HG02870 (cell line): ENCODE measurements at regions not wholly inside any gene's neighbourhood (a gene's known extent, or its start where the extent isn't known, plus 50 kb on each side); places are given as distances from the start of the nearest gene placed in this dataset.

ENCODE experiments used
- ATAC-seq: cut with Tn5 transposase; IDR thresholded peaks from one replicate; pipeline ENCODE4 v1.9.1; 2021; ENCODE audit warnings: mild to moderate bottlenecking, moderate library complexity; ENCODE audit not compliant: unreplicated experiment

DNA sequence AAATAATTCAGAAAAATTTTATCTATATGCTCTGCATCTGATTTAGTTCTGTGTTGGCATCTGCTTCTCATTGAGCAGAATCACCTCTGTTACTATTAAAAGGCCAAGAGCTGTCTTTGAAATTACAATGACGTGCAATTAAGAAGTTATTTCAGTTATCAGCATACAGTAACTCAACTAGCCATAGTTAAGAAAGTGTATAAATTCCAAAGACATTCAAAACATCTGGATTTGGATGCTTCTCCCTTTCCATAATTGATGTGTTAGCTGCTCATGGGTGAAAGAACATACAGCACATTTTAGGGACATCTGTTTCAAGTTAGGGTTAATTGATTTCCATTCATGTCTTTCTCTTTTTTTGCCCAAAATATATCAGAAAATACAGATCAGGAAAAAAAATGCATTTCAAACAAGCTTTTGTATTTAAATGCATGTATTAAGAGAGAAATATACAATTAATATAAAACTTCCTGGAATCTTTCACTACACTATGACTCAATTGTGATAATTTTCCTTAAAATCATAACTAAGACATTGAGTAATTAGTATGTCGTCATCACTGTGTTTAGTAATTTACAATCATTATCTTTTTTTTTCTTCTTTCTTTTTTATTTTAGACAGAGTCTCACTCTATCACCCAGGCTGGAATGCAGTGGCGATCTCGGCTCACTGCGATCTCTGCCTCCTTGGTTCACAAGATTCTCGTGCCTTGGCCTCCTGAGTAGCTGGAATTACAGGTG, 82.7 kb upstream of the MBNL1 start:
- no peak for ATAC-seq

- no peak for ATAC-seq
These were observed 78.0 kb upstream of the MBNL1 start for GRCh38 chr3:152190636-152191183.

DNA sequence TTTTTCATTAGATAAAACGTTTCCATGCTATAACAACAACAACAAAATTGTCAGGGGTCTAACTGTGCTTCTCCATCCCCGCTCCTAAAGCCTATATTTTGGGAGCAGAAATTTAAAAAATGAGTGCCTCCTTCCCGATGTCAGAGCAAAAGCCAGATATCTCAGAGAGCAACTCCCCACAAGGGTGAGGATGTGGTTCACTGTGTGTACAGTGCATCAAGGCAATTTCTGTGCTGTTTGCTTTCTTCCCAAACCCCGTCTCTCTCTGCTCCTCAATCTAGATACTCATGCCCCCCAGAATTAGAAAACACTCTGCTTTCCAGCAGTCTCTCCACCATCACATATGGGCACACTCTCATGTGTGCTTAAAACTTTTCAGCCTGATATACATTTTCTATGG, 76.7 kb upstream of the MBNL1 start:
- no peak for ATAC-seq

GRCh38 chr3:152192936-152193672, 75.6 kb upstream of the MBNL1 start:
- no peak for ATAC-seq

GRCh38 chr3:152193673-152194267, 75.0 kb upstream of the MBNL1 start:
- ATAC-seq, result peak; percentile 58

DNA sequence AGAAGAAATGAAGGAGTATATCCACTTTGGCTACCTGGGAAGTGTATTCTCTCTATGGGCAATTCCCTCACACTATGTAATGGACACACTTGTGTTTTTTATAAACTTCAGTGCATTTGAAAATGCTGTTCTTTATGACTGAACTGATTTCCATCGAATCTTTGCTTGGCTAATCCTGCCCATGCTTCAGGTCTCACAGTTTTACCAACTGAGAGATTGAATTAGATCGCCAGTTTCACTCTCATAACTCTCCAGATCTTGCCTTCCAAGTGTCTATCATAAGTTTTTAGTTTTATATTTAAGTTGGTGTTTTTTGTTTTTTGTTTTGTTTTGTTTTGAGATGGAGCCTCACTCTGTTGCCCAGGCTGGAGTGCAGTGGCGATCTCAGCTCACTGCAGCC, 73.5 kb upstream of the MBNL1 start:
- ATAC-seq, result no peak

DNA sequence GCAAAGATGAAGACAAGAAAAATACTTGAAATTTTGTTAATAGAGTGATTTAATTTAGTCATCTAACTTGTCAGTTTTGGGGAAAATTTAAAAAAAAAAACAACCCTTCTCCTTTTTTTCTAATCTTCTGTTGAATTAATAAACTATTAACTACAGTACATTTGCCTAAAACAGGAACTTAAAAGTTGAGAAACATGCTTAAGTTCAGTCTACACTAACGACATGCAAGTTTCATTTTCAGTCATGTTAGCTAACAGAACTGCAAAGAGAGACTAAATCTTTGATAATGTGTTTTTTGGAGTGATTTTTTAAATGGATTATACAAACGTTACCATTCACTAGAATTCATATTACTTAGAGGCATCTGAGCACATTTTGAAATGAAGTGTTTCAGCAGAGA, 71.9 kb upstream of the MBNL1 start:
- peak; percentile 39 for ATAC-seq

- no peak for ATAC-seq
These were observed 71.3 kb upstream of the MBNL1 start for GRCh38 chr3:152197451-152197850.

- ATAC-seq, result peak; percentile 29
These were observed 70.8 kb upstream of the MBNL1 start for GRCh38 chr3:152197937-152198336.

DNA sequence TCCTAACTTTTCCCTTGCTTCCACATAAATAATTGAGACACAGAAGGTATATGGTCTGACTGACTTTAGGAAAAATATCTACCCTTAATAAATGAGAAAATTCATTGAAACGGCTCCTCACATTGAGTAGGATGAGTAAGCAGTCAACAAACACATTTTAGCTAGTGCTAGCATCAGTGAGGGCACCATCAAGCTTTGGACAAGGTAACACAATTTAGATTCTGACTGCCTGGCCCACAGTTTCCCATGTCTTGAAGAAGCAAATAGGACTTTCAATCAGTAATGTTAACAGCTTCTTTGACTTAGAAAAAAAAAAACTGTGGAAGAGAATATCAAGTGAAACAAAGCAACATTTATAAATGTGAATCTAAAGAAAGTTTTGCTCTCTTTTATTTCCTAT, 70.1 kb upstream of the MBNL1 start:
- ATAC-seq, result no peak

DNA sequence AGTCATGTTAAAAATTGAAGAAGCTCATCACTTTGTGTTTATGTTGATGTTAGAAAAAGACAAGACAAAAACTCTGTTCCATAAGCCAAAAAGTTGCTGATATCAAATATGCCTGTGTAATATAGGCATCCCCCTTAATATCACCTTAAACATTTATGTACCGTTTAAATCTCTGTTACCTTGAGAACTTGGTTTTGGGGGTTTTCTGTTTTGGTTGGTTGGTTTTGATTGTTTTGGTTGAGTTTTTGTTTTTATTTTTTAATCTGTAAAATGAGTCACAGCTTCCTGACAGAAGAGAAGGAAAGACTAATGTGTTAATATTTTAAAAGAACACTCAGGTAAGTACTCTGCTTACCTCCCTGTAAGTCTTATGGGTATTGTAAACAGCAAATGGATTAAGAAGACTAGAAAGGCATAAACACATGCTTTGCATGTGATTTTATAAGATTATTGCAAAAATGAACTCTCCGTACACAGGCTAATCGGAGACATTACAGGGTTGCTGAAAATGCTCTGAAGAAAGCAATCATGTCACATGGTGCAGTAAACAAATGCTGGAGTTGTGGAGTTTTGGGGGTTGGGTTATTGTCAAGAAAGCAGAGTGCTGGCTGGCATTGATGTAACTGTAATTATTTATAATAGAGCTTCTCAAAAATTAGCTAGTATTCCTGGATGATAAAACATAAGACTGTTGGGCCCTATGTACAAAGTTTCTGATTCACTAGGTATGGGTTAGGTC, 69.5 kb upstream of the MBNL1 start:
- no peak for ATAC-seq

DNA sequence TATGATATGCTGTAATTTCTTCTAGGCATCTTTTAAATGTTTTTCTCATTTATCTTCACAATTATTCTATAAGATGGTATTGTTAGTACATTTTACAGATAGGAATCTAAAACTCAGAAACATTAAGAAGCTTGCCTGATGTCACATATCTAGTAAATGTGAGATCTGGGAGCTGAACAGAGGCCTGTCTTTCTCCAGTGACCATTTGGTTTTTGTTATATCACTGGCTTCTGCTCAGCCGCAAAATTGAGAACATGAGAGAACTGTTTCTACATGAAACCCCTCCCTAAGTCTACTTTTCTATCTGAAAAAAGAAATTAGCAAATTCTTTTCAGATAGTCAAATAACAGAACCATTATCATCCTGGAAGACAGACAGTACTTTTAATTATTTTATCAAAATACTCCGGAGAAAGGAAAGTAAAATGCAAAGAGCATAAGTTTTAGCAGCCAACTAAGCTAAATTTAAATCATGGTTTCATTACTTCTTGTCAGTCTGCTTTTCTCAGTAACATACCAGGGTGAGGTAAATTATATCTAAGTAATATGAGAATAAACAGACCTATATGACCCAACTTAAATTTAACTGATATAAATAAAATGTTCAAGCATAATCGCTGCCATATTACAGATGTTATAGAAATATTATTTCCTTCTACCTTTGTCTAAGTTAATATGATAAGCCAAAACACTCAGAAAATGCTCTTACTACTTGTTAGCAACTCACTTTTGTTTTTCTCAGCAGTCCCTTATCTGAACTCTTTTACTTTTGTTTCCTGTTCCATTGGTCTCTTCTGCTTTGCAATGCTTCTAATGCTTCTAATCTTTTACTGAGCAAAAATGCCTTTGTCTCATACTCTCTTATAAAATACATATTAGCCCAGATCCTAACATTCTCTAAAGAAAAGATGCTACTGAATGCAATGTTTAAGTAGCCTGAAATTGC, 68.0 kb upstream of the MBNL1 start:
- no peak for ATAC-seq

GRCh38 chr3:152202976-152203626, 65.6 kb upstream of the MBNL1 start:
- ATAC-seq, result no peak

DNA sequence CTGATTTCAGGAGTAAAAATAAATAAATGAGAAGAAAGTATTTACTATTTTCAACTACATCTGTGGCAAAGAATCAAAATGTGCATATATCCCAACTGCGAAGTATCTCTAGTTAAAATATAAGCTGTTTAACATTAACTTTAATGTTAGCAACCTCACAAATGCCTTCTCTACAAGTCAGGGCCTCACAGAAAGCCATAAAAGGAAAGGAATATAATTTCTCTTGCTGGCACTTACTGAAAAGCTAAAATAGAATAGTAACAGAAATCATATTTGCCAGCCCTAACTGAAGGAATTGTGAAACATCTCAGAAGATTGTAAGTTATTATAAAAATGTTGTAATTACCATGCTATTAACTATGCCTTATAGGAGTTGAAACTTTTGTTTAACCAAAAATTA, 65.1 kb upstream of the MBNL1 start:
- ATAC-seq, result no peak

GRCh38 chr3:152204218-152204617, 64.5 kb upstream of the MBNL1 start:
- ATAC-seq, result no peak

DNA sequence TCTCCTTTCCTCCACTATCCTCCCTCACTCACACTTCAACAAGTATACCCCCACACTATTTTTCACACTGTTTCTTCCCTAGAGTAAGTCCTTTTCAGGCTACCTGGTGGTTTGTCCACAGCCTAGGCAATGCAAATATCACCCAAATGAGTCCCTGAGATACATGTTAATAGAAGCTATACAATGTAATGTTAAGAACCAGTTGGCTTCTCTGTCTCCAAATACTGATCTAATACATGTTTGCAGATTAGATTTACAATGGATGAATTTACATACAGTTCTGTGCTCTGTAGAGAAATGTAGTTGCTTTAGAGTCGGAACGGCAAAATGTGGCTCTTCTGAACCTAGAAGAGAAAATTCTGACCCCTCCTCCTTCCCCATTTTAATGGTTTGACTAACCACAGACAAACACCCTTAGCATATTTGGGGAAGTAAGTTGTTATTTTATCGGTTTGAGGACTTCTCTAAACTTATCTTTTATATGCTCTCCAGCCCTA, 63.6 kb upstream of the MBNL1 start:
- peak; percentile 41 for ATAC-seq

- ATAC-seq, result no peak
These were observed 62.4 kb upstream of the MBNL1 start for GRCh38 chr3:152206243-152206760.

GRCh38 chr3:152208439-152208838, 60.3 kb upstream of the MBNL1 start:
- ATAC-seq, result no peak

- no peak for ATAC-seq
These were observed 59.7 kb upstream of the MBNL1 start for GRCh38 chr3:152209060-152209459.
